WTC11 (cell line): ENCODE measurements at regions not wholly inside any gene's neighbourhood (a gene's known extent, or its start where the extent isn't known, plus 50 kb on each side); places are given as distances from the start of the nearest gene placed in this dataset.

Experiments used
- ATAC-seq: fragments of 200-7000 bp; cut with Tn5 transposase; 2 replicates; pipeline ENCODE4 v1.10.0; 2021; ENCODE audit warnings: mild to moderate bottlenecking, moderate library complexity
- CTCF ChIA-PET: fragments of 300-600 bp; sonication (Branson Sonifier 250); formaldehyde crosslinking; loops from one replicate; lab custom pipeline; 2021; ENCODE audit warnings: antibody characterized with exemption; lab: Charles Lee
- POLR2A ChIA-PET: fragments of 350-600 bp; sonication (Branson Sonifier 250); formaldehyde crosslinking; loops from one replicate; lab custom pipeline; 2021; ENCODE audit warnings: antibody characterized with exemption; lab: Charles Lee
- DNase-seq: peaks from one replicate; pipeline ENCODE4 v3.0.0; 2021; ENCODE audit warnings: low spot score
- H3K27ac Mint-ChIP-seq: 2 replicates; pipeline ENCODE4 v1.8.0; 2021; ENCODE audit warnings: mixed read lengths
- H3K27me3 Mint-ChIP-seq: 2 replicates; pipeline ENCODE4 v1.8.0; 2021; ENCODE audit warnings: low read depth, mild to moderate bottlenecking, moderate library complexity, mixed read lengths
- H3K36me3 Mint-ChIP-seq: 2 replicates; pipeline ENCODE4 v1.8.0; 2021; ENCODE audit warnings: mixed read lengths
- H3K4me1 Mint-ChIP-seq: 2 replicates; pipeline ENCODE4 v1.8.0; 2022; ENCODE audit warnings: mixed read lengths
- H3K4me3 Mint-ChIP-seq: 2 replicates; pipeline ENCODE4 v1.8.0; 2021; ENCODE audit warnings: mild to moderate bottlenecking, moderate library complexity, mixed read lengths
- H3K9me3 Mint-ChIP-seq: 2 replicates; pipeline ENCODE4 v1.8.0; 2021; ENCODE audit warnings: mixed read lengths
- AR ChIP-seq: fragments of 250-450 bp; sonication (Bioruptor Pico); IDR thresholded peaks from 2 replicates; pipeline ENCODE4 v1.9.0; 2021; ENCODE audit warnings: mild to moderate bottlenecking
- ELF4 ChIP-seq: sonication (generic); formaldehyde crosslinking; IDR thresholded peaks from 2 replicates; pipeline ENCODE4 v1.8.1; 2022; ENCODE audit warnings: low read depth, mild to moderate bottlenecking, moderate library complexity, missing genetic modification reagents
- EMX1 ChIP-seq: fragments of 250-450 bp; sonication (Bioruptor Pico); IDR thresholded peaks from 2 replicates; pipeline ENCODE4 v1.8.0; 2021; ENCODE audit warnings: mild to moderate bottlenecking
- FOXP4 ChIP-seq: sonication (generic); formaldehyde crosslinking; IDR thresholded peaks from 2 replicates; pipeline ENCODE4 v1.8.0; 2022; ENCODE audit warnings: mild to moderate bottlenecking, missing genetic modification reagents
- GTF2I ChIP-seq: fragments of 250-450 bp; sonication (Bioruptor Pico); conservative IDR thresholded peaks from 2 replicates; pipeline ENCODE4 v1.4.0; 2021; ENCODE audit warnings: mild to moderate bottlenecking
- HMGA2 ChIP-seq: fragments of 250-450 bp; sonication (Bioruptor Pico); IDR thresholded peaks from 2 replicates; pipeline ENCODE4 v1.4.0; 2021; ENCODE audit warnings: mild to moderate bottlenecking, moderate library complexity
- IRF1 ChIP-seq: sonication (generic); formaldehyde crosslinking; IDR thresholded peaks from 2 replicates; pipeline ENCODE4 v1.8.0; 2023; ENCODE audit warnings: missing genetic modification reagents
- MAX ChIP-seq: sonication (generic); formaldehyde crosslinking; IDR thresholded peaks from 2 replicates; pipeline ENCODE4 v1.8.0; 2022; ENCODE audit warnings: mild to moderate bottlenecking, missing genetic modification reagents
- MLX ChIP-seq: sonication (generic); formaldehyde crosslinking; IDR thresholded peaks from 2 replicates; pipeline ENCODE4 v1.8.1; 2023; ENCODE audit warnings: mild to moderate bottlenecking, missing genetic modification reagents, moderate library complexity
- TP53 ChIP-seq: sonication (generic); formaldehyde crosslinking; IDR thresholded peaks from 2 replicates; pipeline ENCODE4 v1.8.1; 2023; ENCODE audit warnings: mild to moderate bottlenecking, missing genetic modification reagents
- ZBTB21 ChIP-seq: sonication (generic); formaldehyde crosslinking; IDR thresholded peaks from 2 replicates; pipeline ENCODE4 v1.8.1; 2023; ENCODE audit warnings: mild to moderate bottlenecking, missing genetic modification reagents, borderline replicate concordance
- ZBTB43 ChIP-seq: sonication (generic); formaldehyde crosslinking; IDR thresholded peaks from 2 replicates; pipeline ENCODE4 v1.8.1; 2023; ENCODE audit warnings: mild to moderate bottlenecking, missing genetic modification reagents
- ZNF121 ChIP-seq: sonication (generic); formaldehyde crosslinking; IDR thresholded peaks from 2 replicates; pipeline ENCODE4 v1.8.0; 2023; ENCODE audit warnings: missing genetic modification reagents
- ZNF219 ChIP-seq: sonication (generic); formaldehyde crosslinking; IDR thresholded peaks from 2 replicates; pipeline ENCODE4 v1.8.0; 2023; ENCODE audit warnings: missing genetic modification reagents, mild to moderate bottlenecking, borderline replicate concordance
- ZNF232 ChIP-seq: sonication (generic); formaldehyde crosslinking; IDR thresholded peaks from 2 replicates; pipeline ENCODE4 v1.8.0; 2022; ENCODE audit warnings: mild to moderate bottlenecking, missing genetic modification reagents
- ZNF281 ChIP-seq: sonication (generic); formaldehyde crosslinking; IDR thresholded peaks from 2 replicates; pipeline ENCODE4 v1.8.0; 2023; ENCODE audit warnings: mild to moderate bottlenecking, missing genetic modification reagents
- ZNF317 ChIP-seq: sonication (generic); formaldehyde crosslinking; IDR thresholded peaks from 2 replicates; pipeline ENCODE4 v1.8.1; 2023; ENCODE audit warnings: low read depth, mild to moderate bottlenecking, moderate library complexity, missing genetic modification reagents, borderline replicate concordance
- ZNF532 ChIP-seq: fragments of 250-450 bp; sonication (Bioruptor Pico); IDR thresholded peaks from 2 replicates; pipeline ENCODE4 v1.9.0; 2021; ENCODE audit warnings: mild to moderate bottlenecking, borderline replicate concordance

- no peak for ATAC-seq
- no peaks in the 10 kb centered on the region for H3K27me3 Mint-ChIP-seq
- no peaks in the 10 kb centered on the region for H3K9me3 Mint-ChIP-seq
Observed at GRCh38 chr3:24854748-24855147, 360.1 kb upstream of the THRB start.

GRCh38 chr3:24857945-24858344, 363.3 kb upstream of the THRB start:
- Mint-ChIP-seq H3K4me3 (no peak overlapping the region), H3K27me3 (no peaks in the 10 kb centered on the region), H3K4me1 (peaks cover 24% of the 10 kb centered on the region), H3K27ac (no peak overlapping the region), H3K36me3 (no peaks in the 10 kb centered on the region), H3K9me3 (no peaks in the 10 kb centered on the region)
- DNase-seq (no peak), ATAC-seq (no peak)
- CTCF ChIA-PET, result no interaction called here
- POLR2A ChIA-PET, result no interaction called here
- TF ChIP-seq ZNF317 (CRISPR knock-in tag) (no peak), ZNF281 (CRISPR knock-in tag) (no peak), ZNF232 (no peak)

More at GRCh38 chr3:24854748-24855147, 360.1 kb upstream of the THRB start:
- H3K4me1 Mint-ChIP-seq, result peaks cover 33% of the 10 kb centered on the region
- no peak for TF ChIP-seq AR (CRISPR knock-in tag)
- TF ChIP-seq IRF1 (CRISPR knock-in tag), result no peak
- no peak for TF ChIP-seq MAX (CRISPR knock-in tag)
- no peak for TF ChIP-seq ZNF532 (CRISPR knock-in tag)
- no peaks in the 10 kb centered on the region for H3K36me3 Mint-ChIP-seq
- ChIA-PET CTCF (no interaction called here), POLR2A (no interaction called here)
- no peak overlapping the region for H3K4me3 Mint-ChIP-seq
- H3K27ac Mint-ChIP-seq, result no peak overlapping the region
- DNase-seq, result no peak

- CTCF ChIA-PET, result no interaction called here
- Mint-ChIP-seq H3K27me3 (no peaks in the 10 kb centered on the region), H3K4me3 (no peak overlapping the region), H3K9me3 (no peaks in the 10 kb centered on the region), H3K4me1 (peaks cover 13% of the 10 kb centered on the region), H3K36me3 (no peaks in the 10 kb centered on the region), H3K27ac (no peak overlapping the region)
- ATAC-seq (no peak), DNase-seq (no peak)
- POLR2A ChIA-PET, result no interaction called here
- TF ChIP-seq ZBTB43 (CRISPR knock-in tag) (no peak), ZNF121 (CRISPR knock-in tag) (no peak), TP53 (CRISPR knock-in tag) (no peak), FOXP4 (no peak), ELF4 (CRISPR knock-in tag) (no peak), GTF2I (CRISPR knock-in tag) (no peak), HMGA2 (CRISPR knock-in tag) (no peak), MLX (CRISPR knock-in tag) (no peak), ZBTB21 (CRISPR knock-in tag) (no peak), EMX1 (CRISPR knock-in tag) (no peak), ZNF219 (no peak)
Observed at GRCh38 chr3:24863215-24863614, 368.6 kb upstream of the THRB start.
